GM12878 (cell line): ENCODE measurements at regions not wholly inside any gene's neighbourhood (a gene's known extent, or its start where the extent isn't known, plus 50 kb on each side); places are given as distances from the start of the nearest gene placed in this dataset.

Source experiments
- ATAC-seq: fragments of 200-7000 bp; cut with Tn5 transposase; 3 replicates; pipeline ENCODE4 v1.9.1; 2020; ENCODE audit warnings: mild to moderate bottlenecking, moderate library complexity
- BruUV-seq: library from RNA; stranded (reverse); fragments of 400-500 nt; replicated peaks from 2 replicates; lab custom pipeline; 2021; lab: Mats Ljungman, UMichigan
- CTCF ChIA-PET: fragments of 300-600 bp; sonication (Branson Sonifier 250); formaldehyde crosslinking; extraction: SDS; loops from one replicate; lab custom pipeline; 2021; ENCODE audit warnings: inconsistent platforms; lab: Yijun Ruan, JAX
- POLR2A ChIA-PET: fragments of 350-600 bp; formaldehyde crosslinking; extraction: SDS; loops from one replicate; lab custom pipeline; 2021; ENCODE audit warnings: inconsistent platforms; lab: Charles Lee
- RAD21 ChIA-PET: fragments of 300-600 bp; sonication (Branson Sonifier 250); formaldehyde crosslinking; loops from one replicate; lab custom pipeline; 2023; ENCODE audit warnings: antibody characterized with exemption; ENCODE audit not compliant: unreplicated experiment; lab: Charles Lee
- SMC1A ChIA-PET: fragments of 300-600 bp; sonication (Branson Sonifier 250); formaldehyde crosslinking; loops from one replicate; lab custom pipeline; 2023; ENCODE audit not compliant: unreplicated experiment, uncharacterized antibody; lab: Charles Lee
- DNase-seq: peaks from one replicate; pipeline ENCODE4 v3.0.0-alpha.2; 2011; ENCODE audit warnings: low read depth, low spot score
- FAIRE-seq: peaks from 3 replicates; lab custom pipeline; 2011; peaks lifted over from hg19 to GRCh38; lab: Jason Lieb, UNC
- H2AFZ ChIP-seq: 2 replicates; pipeline ENCODE4 v1.6.0; 2011; ENCODE audit warnings: low read depth, low read length, control low read depth; ENCODE audit not compliant: control insufficient read depth
- H3K27ac ChIP-seq: 2 replicates; pipeline ENCODE4 v1.5.1; 2011; ENCODE audit warnings: control low read depth; ENCODE audit not compliant: control insufficient read depth, insufficient read depth
- H3K27me3 ChIP-seq, 2 experiments: replicated peaks in 1 of 2; 2 replicates each; pipeline versions ENCODE4 v1.6.0 to v1.6.1; 2011; ENCODE audit warnings: low read length in 1 of 2; ENCODE audit not compliant: control insufficient read depth in 2 of 2, insufficient read depth in 2 of 2
- H3K36me3 ChIP-seq, 2 experiments: 2 replicates each; pipeline ENCODE4 v1.5.1; 2011; ENCODE audit warnings: low read length in 1 of 2; ENCODE audit not compliant: control insufficient read depth in 2 of 2, insufficient read depth in 2 of 2
- H3K4me1 ChIP-seq: 2 replicates; pipeline ENCODE4 v1.6.1; 2011; ENCODE audit warnings: mild to moderate bottlenecking, low read length, moderate library complexity, mixed read lengths; ENCODE audit not compliant: control insufficient read depth, insufficient read depth
- H3K4me2 ChIP-seq: 2 replicates; pipeline ENCODE4 v1.6.0; 2011; ENCODE audit warnings: control low read depth; ENCODE audit not compliant: control insufficient read depth, insufficient read depth
- H3K4me3 ChIP-seq: fragments of 200-600 bp; sonication (generic); 2 replicates; pipeline ENCODE4 v1.5.1; 2016
- H3K79me2 ChIP-seq: 2 replicates; pipeline ENCODE4 v1.6.0; 2011; ENCODE audit warnings: low read length; ENCODE audit not compliant: control insufficient read depth, insufficient read depth
- H3K9ac ChIP-seq: 2 replicates; pipeline ENCODE4 v1.8.0; 2011; ENCODE audit warnings: low read length, control low read depth, mixed read lengths; ENCODE audit not compliant: control insufficient read depth, insufficient read depth
- H3K9me3 ChIP-seq: replicated peaks from 3 replicates; pipeline ENCODE4 v1.5.1; 2011; ENCODE audit warnings: mild to moderate bottlenecking, low read length; ENCODE audit not compliant: control insufficient read depth, insufficient read depth
- H4K20me1 ChIP-seq: 2 replicates; pipeline ENCODE4 v1.6.0; 2011; ENCODE audit not compliant: control insufficient read depth, insufficient read depth
- BCLAF1 ChIP-seq: fragments of 450-650 bp; IDR thresholded peaks from 2 replicates; pipeline ENCODE4 v1.6.1; 2017; ENCODE audit warnings: antibody characterized with exemption, mild to moderate bottlenecking, moderate library complexity
- CEBPB ChIP-seq, 2 experiments: fragments of 150-350 bp in 1 of 2; IDR thresholded peaks; 2 replicates each; pipeline ENCODE4 v1.6.1; 2012 to 2014; ENCODE audit warnings: low read depth in 2 of 2, low read length in 2 of 2, borderline replicate concordance in 1 of 2, inconsistent platforms in 1 of 2
- CEBPZ ChIP-seq: fragments of 150-350 bp; IDR thresholded peaks from 2 replicates; pipeline ENCODE4 v1.6.1; 2016; ENCODE audit warnings: low read depth, low read length
- HSF1 ChIP-seq: fragments of 150-350 bp; IDR thresholded peaks from 2 replicates; pipeline ENCODE4 v1.6.1; 2014; ENCODE audit warnings: mild to moderate bottlenecking, low read depth, low read length
- KAT2A ChIP-seq: conservative IDR thresholded peaks from 2 replicates; pipeline ENCODE4 v1.6.1; 2011; ENCODE audit warnings: low read depth, low read length; ENCODE audit not compliant: control insufficient read depth
- KLF5 ChIP-seq: fragments of 450-650 bp; IDR thresholded peaks from 2 replicates; pipeline ENCODE4 v1.6.1; 2014; ENCODE audit warnings: mild to moderate bottlenecking; ENCODE audit not compliant: partially characterized antibody
- MYB ChIP-seq: fragments of 150-350 bp; IDR thresholded peaks from 2 replicates; pipeline ENCODE4 v1.6.1; 2014; ENCODE audit warnings: mild to moderate bottlenecking, low read depth, low read length, borderline replicate concordance
- NFIC ChIP-seq: IDR thresholded peaks from 2 replicates; pipeline ENCODE4 v1.6.1; 2012; ENCODE audit warnings: low read depth, mild to moderate bottlenecking, inconsistent platforms, low read length, moderate library complexity
- NR2C1 ChIP-seq: fragments of 450-650 bp; IDR thresholded peaks from 2 replicates; pipeline ENCODE4 v1.6.1; 2017; ENCODE audit warnings: antibody characterized with exemption, mild to moderate bottlenecking, moderate library complexity
- PBX3 ChIP-seq: IDR thresholded peaks from 2 replicates; pipeline ENCODE4 v1.6.1; 2011; ENCODE audit warnings: mild to moderate bottlenecking, low read depth, low read length, moderate library complexity; ENCODE audit not compliant: insufficient replicate concordance
- POLR2AphosphoS5 ChIP-seq: IDR thresholded peaks from 2 replicates; pipeline ENCODE4 v1.6.1; 2011; ENCODE audit warnings: mild to moderate bottlenecking, low read length, inconsistent platforms
- USF1 ChIP-seq: IDR thresholded peaks from 2 replicates; pipeline ENCODE4 v1.6.1; 2011; ENCODE audit warnings: borderline replicate concordance, low read depth, mild to moderate bottlenecking, moderate library complexity, mixed read lengths, low read length; ENCODE audit not compliant: insufficient read depth; ENCODE audit errors: extremely low read length
- WGBS: methylation state at CpG from one replicate; pipeline ENCODE4 v1.1.6; 2016; ENCODE audit warnings: low lambda C conversion rate; ENCODE audit not compliant: insufficient replicate concordance, insufficient coverage; ENCODE audit errors: missing lambda C conversion rate; 5-methylcytosine and 5-hydroxymethylcytosine counted together
- in situ Hi-C: fragments of 300-500 bp; cut with MboI; formaldehyde crosslinking; loops from 9 replicates; pipeline ENCODE4 v1.14.3; 2018; ENCODE audit warnings: mixed read lengths
- intact Hi-C: fragments of 100-400 bp; cut with micrococcal nuclease; formaldehyde crosslinking; loops from one replicate; pipeline ENCODE4 v1.14.2; 2022; ENCODE audit not compliant: unreplicated experiment

GRCh38 chr3:70743754-70744153 lies 431.3 kb upstream of the MDFIC2 start (continued):
- no peak for TF ChIP-seq USF1
- no peak for TF ChIP-seq HSF1
- TF ChIP-seq NR2C1: no peak

GRCh38 chr3:70742081-70742480 lies 429.6 kb upstream of the MDFIC2 start:
- RAD21 ChIA-PET: no interaction called here
- TF ChIP-seq KLF5 (no peak), POLR2AphosphoS5 (no peak), MYB (no peak), BCLAF1 (no peak), CEBPB (IDR thresholded peaks at IDR 0.05; ENCODE audit: borderline replicate concordance in 1 of 2, low read depth in 2 of 2, low read length in 2 of 2) (no peak), NFIC (no peak), KAT2A (no peak), CEBPZ (no peak), PBX3 (no peak)

More at GRCh38 chr3:70742081-70742480, 429.6 kb upstream of the MDFIC2 start:
- Histone ChIP-seq H3K9me3 (no peaks in the 10 kb centered on the region), H3K4me2 (no peak overlapping the region), H4K20me1 (no peaks in the 10 kb centered on the region), H3K27me3 (no peaks in the 10 kb centered on the region), H3K36me3 (no peaks in the 10 kb centered on the region), H3K4me1 (no peaks in the 10 kb centered on the region), H3K79me2 (no peaks in the 10 kb centered on the region), H2AFZ (no peak overlapping the region), H3K27ac (no peak overlapping the region), H3K4me3 (no peak overlapping the region), H3K9ac (no peak overlapping the region)
- in situ Hi-C loops (no loop called here), intact Hi-C loops (no loop called here)
- POLR2A ChIA-PET: no interaction called here
- CTCF ChIA-PET: no interaction called here
- 19% methylated on average over 5 of the region's 5 CpGs for WGBS
- no peak for DNase-seq
- no peak for FAIRE-seq
- SMC1A ChIA-PET: no interaction called here
- BruUV-seq: no TSS peak
- ATAC-seq: no peak
